DMS79 treated with DMSO at 0.1 percent for 48 hours (cell line): ENCODE measurements at regions not wholly inside any gene's neighbourhood (a gene's known extent, or its start where the extent isn't known, plus 50 kb on each side); places are given as distances from the start of the nearest gene placed in this dataset.
"Not testable (repeated sequence)": the region's sequence is repeated elsewhere in the genome, so short reads cannot be mapped to it uniquely, and the experiment has no call there.

ENCODE experiments used
- DNase-seq: peaks from one replicate; lab custom pipeline; 2025; lab: John Stamatoyannopoulos, UW

GRCh38 chr3:110400315-110400714 is 671.3 kb upstream of the NECTIN3 start:
- DNase-seq: no peak

- DNase-seq: no peak
Measured at GRCh38 chr3:110405830-110406585, 665.6 kb upstream of the NECTIN3 start.

- DNase-seq: no peak
Measured at GRCh38 chr3:110413266-110413665, 658.4 kb upstream of the NECTIN3 start.

GRCh38 chr3:110413807-110414748 is 657.5 kb upstream of the NECTIN3 start:
- no peak for DNase-seq

GRCh38 chr3:110414855-110415254 is 656.8 kb upstream of the NECTIN3 start:
- DNase-seq: no peak

- no peak for DNase-seq
Measured at GRCh38 chr3:110419096-110419495, 652.5 kb upstream of the NECTIN3 start.

DNA sequence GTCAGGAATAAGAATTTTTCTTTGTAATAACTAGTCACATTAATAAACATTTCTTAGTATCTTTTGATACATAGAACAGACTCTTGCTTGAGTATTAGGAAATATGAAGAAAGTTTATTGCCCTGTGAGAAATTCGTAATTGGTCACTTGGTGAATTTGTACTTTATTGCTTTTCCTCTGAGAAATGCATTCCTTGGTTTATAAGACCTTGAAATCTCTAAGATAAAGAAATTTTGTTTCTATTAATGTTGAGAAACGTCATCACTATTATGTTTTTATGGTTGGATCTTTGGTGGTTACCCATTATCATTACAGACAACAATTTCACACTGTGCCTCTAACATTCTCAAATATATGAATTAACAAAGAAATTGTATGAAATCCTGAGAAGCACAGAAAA is 652.0 kb upstream of the NECTIN3 start:
- no peak for DNase-seq

DNA sequence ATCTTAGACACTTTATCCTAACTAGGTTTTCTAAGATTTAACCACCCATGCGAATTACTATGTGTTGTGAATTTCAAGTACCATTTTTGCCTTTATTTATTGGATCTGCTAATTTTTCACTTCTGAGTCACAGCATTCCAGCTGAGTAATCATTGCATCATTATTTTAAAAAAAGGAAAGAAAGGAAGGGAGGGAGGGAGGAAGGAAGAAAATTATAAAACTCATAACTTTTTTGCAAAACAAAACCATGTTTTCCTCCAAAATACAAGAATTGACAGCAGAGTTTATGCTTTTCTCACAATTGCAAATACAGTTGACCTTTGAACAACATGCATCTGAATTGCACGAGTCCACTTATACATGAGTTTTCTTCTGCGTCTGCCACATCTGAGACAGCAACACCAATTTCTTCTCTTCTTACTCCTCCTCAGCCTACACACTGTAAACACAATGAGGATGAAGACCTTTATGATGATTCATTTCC is 651.4 kb upstream of the NECTIN3 start:
- no peak for DNase-seq

- DNase-seq: no peak
Measured at GRCh38 chr3:110423276-110423675, 648.3 kb upstream of the NECTIN3 start.

DNA sequence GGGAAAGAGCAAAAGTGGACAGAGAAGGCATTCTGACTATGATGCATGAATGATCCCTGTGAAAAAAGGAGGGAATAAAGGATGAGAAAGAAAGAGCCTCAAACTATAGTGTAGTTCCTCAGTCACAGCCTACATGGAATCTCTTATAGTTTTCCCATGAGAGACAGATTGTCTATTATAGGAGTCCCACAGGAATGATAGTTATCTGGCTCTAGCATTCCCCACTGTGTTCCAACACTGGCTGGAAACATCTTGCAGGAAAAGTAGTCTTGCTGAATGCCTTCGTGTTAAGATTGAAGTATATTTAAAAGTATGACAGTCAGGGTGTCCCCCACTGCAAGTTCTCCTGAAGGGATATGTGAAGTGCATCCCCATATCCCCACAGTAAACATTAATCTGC is 641.5 kb upstream of the NECTIN3 start:
- no peak for DNase-seq

DNA sequence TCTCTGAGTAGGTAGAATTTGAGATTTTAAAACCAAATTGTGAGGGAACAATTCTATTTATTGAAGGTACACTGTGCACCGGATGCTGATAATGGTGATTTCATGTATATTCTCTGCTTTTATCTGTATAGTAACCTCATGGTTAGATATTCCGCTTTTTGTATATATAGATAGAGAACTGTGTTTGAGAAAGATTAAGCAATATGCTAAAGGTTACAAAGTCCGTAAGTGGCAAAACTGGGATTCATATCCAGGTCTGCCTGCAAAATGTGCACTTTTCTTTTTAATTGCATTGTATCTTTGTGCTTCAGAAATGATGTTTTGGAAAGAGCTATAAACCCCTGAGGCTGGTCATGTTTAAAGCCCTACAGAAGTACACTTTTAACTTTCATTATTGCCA is 635.4 kb upstream of the NECTIN3 start:
- DNase-seq: no peak

- DNase-seq: not testable (repeated sequence)
Measured at GRCh38 chr3:110440066-110440653, 631.5 kb upstream of the NECTIN3 start.

- no peak for DNase-seq
Measured at GRCh38 chr3:110454066-110454465, 617.5 kb upstream of the NECTIN3 start.

- DNase-seq: no peak
Measured at GRCh38 chr3:110456001-110456400, 615.6 kb upstream of the NECTIN3 start.

DNA sequence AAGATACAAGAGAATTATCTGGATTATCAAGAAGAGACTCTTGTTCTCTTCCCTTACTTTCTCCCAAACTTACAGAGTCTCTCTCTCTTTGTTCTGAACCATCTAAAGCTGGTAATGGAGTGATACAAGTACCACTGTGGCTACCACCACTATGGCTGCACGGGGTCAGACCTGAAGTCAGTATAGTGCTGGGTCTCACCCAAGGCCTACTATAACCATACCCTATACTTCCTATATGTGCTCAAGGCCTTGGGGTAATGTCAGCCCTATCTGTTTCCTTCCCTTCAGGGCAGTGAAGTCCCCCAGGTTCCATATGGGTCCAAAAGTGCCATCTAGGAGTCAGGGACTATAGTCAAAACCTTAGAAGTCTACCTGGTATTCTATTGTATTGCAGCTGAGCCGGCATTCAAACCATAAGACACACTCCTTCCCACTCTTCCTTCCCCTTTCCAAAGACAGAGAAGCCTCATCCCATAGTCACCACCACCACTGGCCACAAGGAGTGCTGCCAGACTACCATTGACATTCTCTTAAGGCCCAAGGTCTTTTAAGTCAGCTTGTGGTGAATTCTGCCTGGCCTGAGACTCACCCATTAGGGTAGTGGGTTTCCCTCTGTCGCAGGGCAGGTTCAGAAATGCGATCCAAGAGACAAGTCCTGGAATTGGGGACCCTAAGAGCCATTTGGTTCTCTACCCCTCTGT is 615.0 kb upstream of the NECTIN3 start:
- no peak for DNase-seq

DNA sequence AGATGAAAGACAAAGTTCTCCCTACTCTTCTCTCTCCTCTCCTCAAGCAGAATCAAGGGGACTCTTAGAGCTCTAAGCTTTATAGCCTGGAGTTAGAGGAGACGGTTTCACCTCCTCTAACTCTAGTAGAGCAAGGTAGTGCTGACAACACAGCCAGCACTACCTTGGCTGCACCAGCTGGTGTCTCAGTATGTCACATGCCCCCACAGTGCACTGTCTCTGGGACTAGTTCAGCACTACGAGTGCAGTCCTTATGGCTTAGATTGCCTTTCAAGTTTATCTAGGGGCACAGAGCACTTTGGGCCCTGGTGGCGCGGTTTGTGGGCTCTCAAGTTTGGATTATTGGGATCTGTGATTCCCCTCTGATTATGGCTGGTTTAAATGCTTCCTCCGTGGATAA is 614.1 kb upstream of the NECTIN3 start:
- DNase-seq: no peak

DNA sequence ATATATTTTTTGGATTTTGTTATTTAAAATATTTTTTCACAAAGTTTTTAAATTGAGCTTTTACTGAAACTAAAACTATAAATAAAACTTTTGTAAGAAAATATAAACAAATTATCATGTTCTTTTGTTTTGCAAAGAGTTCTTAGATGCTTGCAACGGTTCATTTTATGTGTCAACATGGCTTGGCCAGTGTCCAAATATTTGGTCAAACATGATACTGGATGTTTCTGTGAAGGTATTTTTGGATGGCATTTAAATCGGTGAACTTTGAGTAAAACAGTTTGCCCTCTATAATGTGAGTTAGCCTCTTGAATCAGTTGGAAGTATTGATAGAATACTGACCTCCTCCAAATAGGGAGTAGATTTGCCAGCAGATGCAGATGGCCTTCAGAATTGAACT is 612.6 kb upstream of the NECTIN3 start:
- DNase-seq: no peak

DNA sequence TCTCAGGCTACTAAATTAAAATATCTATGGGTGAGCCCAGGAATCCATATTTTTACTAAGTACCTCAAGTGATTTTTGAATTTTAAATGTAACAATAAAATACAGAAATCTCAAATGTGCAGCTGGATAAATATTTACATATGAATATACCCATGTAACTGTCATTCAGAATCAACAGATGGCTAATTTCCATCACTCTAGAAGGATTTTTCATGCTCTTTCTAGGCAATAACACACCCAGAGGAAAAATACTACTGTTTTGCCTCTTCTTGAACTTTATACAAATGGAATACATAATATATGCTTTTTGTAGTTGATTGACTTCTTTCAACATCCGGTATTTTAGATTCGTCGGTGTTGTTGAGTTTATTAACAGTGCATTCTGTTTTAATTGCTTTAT is 601.3 kb upstream of the NECTIN3 start:
- DNase-seq: no peak

DNA sequence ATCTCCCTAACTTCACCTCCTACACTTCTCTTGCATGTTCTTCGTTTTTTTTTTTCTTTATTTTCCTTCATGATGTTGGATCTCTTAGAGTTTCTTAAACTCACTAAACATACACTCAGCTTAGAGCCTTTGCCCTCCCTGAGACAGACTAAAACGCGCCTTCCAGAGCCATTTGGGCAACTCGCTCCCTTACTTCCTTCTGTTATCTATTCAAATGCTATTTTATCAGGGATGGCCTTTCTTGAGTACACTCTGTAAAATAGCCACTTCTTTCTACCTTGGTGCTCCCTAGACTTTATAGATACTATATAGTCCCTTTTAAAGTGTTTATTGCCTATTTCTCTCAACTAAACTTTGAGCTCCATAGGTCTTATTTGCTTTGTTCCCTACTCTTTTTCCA is 598.2 kb upstream of the NECTIN3 start:
- DNase-seq: no peak

DNA sequence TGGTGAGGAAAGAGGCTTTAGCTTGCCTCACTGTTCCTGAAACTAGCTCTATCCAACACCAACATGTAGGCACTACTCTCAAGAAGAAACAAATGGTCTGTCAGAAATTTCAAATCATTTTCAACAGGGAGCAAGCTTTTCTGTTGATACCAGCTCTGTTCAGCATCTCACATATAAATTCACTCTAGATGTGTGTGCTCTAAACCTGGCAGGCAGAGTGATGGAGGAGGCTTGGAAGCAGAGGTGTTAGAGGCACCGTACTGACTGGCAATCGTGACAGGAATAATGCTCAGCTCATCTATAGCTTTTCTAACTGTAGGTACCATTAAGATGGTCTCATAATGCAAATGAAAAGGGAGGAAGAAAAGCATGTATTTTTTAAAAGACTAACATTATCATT is 597.2 kb upstream of the NECTIN3 start:
- DNase-seq: no peak

GRCh38 chr3:110478377-110479054 is 593.1 kb upstream of the NECTIN3 start:
- DNase-seq: no peak
